GM18867 (cell line): ENCODE measurements at regions not wholly inside any gene's neighbourhood (a gene's known extent, or its start where the extent isn't known, plus 50 kb on each side); places are given as distances from the start of the nearest gene placed in this dataset.

ENCODE experiments used
- ATAC-seq: cut with Tn5 transposase; IDR thresholded peaks from one replicate; pipeline ENCODE4 v1.9.1; 2021; ENCODE audit warnings: mild to moderate bottlenecking, moderate library complexity; ENCODE audit not compliant: unreplicated experiment

GRCh38 chr10:43814663-43815062, 166.0 kb upstream of the ZNF32 start:
- ATAC-seq = no peak

GRCh38 chr10:43811871-43812270, 163.2 kb upstream of the ZNF32 start:
- ATAC-seq = no peak

GRCh38 chr10:43809211-43809930, 160.7 kb upstream of the ZNF32 start:
- ATAC-seq = no peak

GRCh38 chr10:43808136-43808535, 159.5 kb upstream of the ZNF32 start:
- ATAC-seq = peak; percentile 69

GRCh38 chr10:43806831-43807640, 158.4 kb upstream of the ZNF32 start:
- no peak for ATAC-seq

- ATAC-seq = no peak
These were observed 155.1 kb upstream of the ZNF32 start for GRCh38 chr10:43803791-43804190.

- ATAC-seq = no peak
These were observed 154.5 kb upstream of the ZNF32 start for GRCh38 chr10:43802988-43803696.

- ATAC-seq = no peak
These were observed 152.9 kb upstream of the ZNF32 start for GRCh38 chr10:43801626-43802025.

- ATAC-seq = no peak
These were observed 152.5 kb upstream of the ZNF32 start for GRCh38 chr10:43801140-43801539.

GRCh38 chr10:43796781-43797180, 148.1 kb upstream of the ZNF32 start:
- ATAC-seq = no peak

GRCh38 chr10:43795639-43796038, 147.0 kb upstream of the ZNF32 start:
- ATAC-seq = no peak

- ATAC-seq = no peak
These were observed 146.4 kb upstream of the ZNF32 start for GRCh38 chr10:43795093-43795492.

GRCh38 chr10:43794181-43794815, 145.6 kb upstream of the ZNF32 start:
- no peak for ATAC-seq

- no peak for ATAC-seq
These were observed 145.0 kb upstream of the ZNF32 start for GRCh38 chr10:43793704-43794103.

- no peak for ATAC-seq
These were observed 141.5 kb upstream of the ZNF32 start for GRCh38 chr10:43790147-43790546.

GRCh38 chr10:43785252-43785651, 136.6 kb upstream of the ZNF32 start:
- ATAC-seq = no peak

GRCh38 chr10:43782814-43783213, 134.1 kb upstream of the ZNF32 start:
- ATAC-seq = no peak

- ATAC-seq = peak; percentile 74
These were observed 133.0 kb upstream of the ZNF32 start for GRCh38 chr10:43781480-43782361.

- ATAC-seq = no peak
These were observed 129.9 kb upstream of the ZNF32 start for GRCh38 chr10:43778571-43778970.

GRCh38 chr10:43775384-43775783, 126.7 kb upstream of the ZNF32 start:
- ATAC-seq = no peak
